ENCODE measurements at regions not wholly inside any gene's neighbourhood (a gene's known extent, or its start where the extent isn't known, plus 50 kb on each side); places are given as distances from the start of the nearest gene placed in this dataset.

GRCh38 chr3:64903006-64903405 is 215.2 kb upstream of the ADAMTS9 start:
- Histone ChIP-seq H3K27ac (no peak overlapping the region), H3K9me3 (ENCODE audit: low read depth) (no peaks in the 10 kb centered on the region), H3K4me1 (ENCODE audit: insufficient read depth) (peaks cover 23% of the 10 kb centered on the region), H3K79me2 (ENCODE audit: insufficient read depth) (no peaks in the 10 kb centered on the region), H3K4me3 (no peak overlapping the region), H3K9ac (no peak overlapping the region), H3K27me3 (replicated peaks; ENCODE audit: insufficient read depth) (no peaks in the 10 kb centered on the region), H2AFZ (no peak overlapping the region), H3K36me3 (ENCODE audit: low read depth) (no peaks in the 10 kb centered on the region), H4K20me1 (ENCODE audit: insufficient read depth) (no peaks in the 10 kb centered on the region), H3K4me2 (ENCODE audit: unreplicated experiment) (no peak overlapping the region), H3K9me2 (ENCODE audit: insufficient read depth) (no peaks in the 10 kb centered on the region), H3F3A (ENCODE audit: insufficient read depth) (peaks cover 4% of the 10 kb centered on the region; the same call in 1 of the 2 replicates)
- no peak for TF ChIP-seq EZH2phosphoT487 (IDR thresholded peaks at IDR 0.05; ENCODE audit: insufficient read depth, low read depth)
- TF ChIP-seq EZH2 (IDR thresholded peaks at IDR 0.05; ENCODE audit: insufficient read depth, poor library complexity, severe bottlenecking) = no peak
- DNase-seq = peak; percentile 11
- in situ Hi-C loops (cut with MboI) = no loop called here
- WGBS, 2 experiments (ENCODE audit: low coverage in 1 of 2, low lambda C conversion rate in 2 of 2, missing lambda C conversion rate in 2 of 2) = 2 to 4% methylated on average over 1 of the region's 1 CpG

- no peak for DNase-seq
- no peaks in the 10 kb centered on the region for H3K27me3 ChIP-seq (replicated peaks; ENCODE audit: insufficient read depth)
- H3K9ac ChIP-seq = no peak overlapping the region
- H3K4me3 ChIP-seq = no peak overlapping the region
- no peak overlapping the region for H2AFZ ChIP-seq
- WGBS, 2 experiments (ENCODE audit: low coverage in 1 of 2, low lambda C conversion rate in 2 of 2, missing lambda C conversion rate in 2 of 2) = 12 to 15% methylated on average over 3 of the region's 3 CpGs
- TF ChIP-seq EZH2 (IDR thresholded peaks at IDR 0.05; ENCODE audit: insufficient read depth, poor library complexity, severe bottlenecking) = no peak
- H3F3A ChIP-seq (ENCODE audit: insufficient read depth) = peaks cover 4% of the 10 kb centered on the region; the same call in 1 of the 2 replicates
- no peaks in the 10 kb centered on the region for H3K9me2 ChIP-seq (ENCODE audit: insufficient read depth)
- no peak overlapping the region for H3K27ac ChIP-seq
- peaks cover 23% of the 10 kb centered on the region for H3K4me1 ChIP-seq (ENCODE audit: insufficient read depth)
- in situ Hi-C loops (cut with MboI) = no loop called here
- H3K79me2 ChIP-seq (ENCODE audit: insufficient read depth) = no peaks in the 10 kb centered on the region
- H4K20me1 ChIP-seq (ENCODE audit: insufficient read depth) = no peaks in the 10 kb centered on the region
- H3K9me3 ChIP-seq (ENCODE audit: low read depth) = no peaks in the 10 kb centered on the region
- no peaks in the 10 kb centered on the region for H3K36me3 ChIP-seq (ENCODE audit: low read depth)
- no peak overlapping the region for H3K4me2 ChIP-seq (ENCODE audit: unreplicated experiment)
Observed at GRCh38 chr3:64901986-64902516, 214.3 kb upstream of the ADAMTS9 start.

- H3K27ac ChIP-seq = no peak overlapping the region
- peak; percentile 1 for DNase-seq
- H3K4me2 ChIP-seq (ENCODE audit: unreplicated experiment) = no peak overlapping the region
- WGBS, 2 experiments (ENCODE audit: low coverage in 1 of 2, low lambda C conversion rate in 2 of 2, missing lambda C conversion rate in 2 of 2) = 44 to 46% methylated on average over 1 of the region's 1 CpG
- in situ Hi-C loops (cut with MboI) = no loop called here
- H3K9ac ChIP-seq = no peak overlapping the region
- H3K4me3 ChIP-seq = no peak overlapping the region
- H3K79me2 ChIP-seq (ENCODE audit: insufficient read depth) = no peaks in the 10 kb centered on the region
- no peaks in the 10 kb centered on the region for H3K36me3 ChIP-seq (ENCODE audit: low read depth)
- H3K27me3 ChIP-seq (replicated peaks; ENCODE audit: insufficient read depth) = no peaks in the 10 kb centered on the region
- H3F3A ChIP-seq (ENCODE audit: insufficient read depth) = peaks cover 4% of the 10 kb centered on the region; the same call in 1 of the 2 replicates
- H3K9me3 ChIP-seq (ENCODE audit: low read depth) = no peaks in the 10 kb centered on the region
- H3K9me2 ChIP-seq (ENCODE audit: insufficient read depth) = no peaks in the 10 kb centered on the region
- H2AFZ ChIP-seq = no peak overlapping the region
- TF ChIP-seq EZH2 (IDR thresholded peaks at IDR 0.05; ENCODE audit: insufficient read depth, poor library complexity, severe bottlenecking) = no peak
- no peak for TF ChIP-seq EZH2phosphoT487 (IDR thresholded peaks at IDR 0.05; ENCODE audit: insufficient read depth, low read depth)
- peaks cover 23% of the 10 kb centered on the region for H3K4me1 ChIP-seq (ENCODE audit: insufficient read depth)
- no peaks in the 10 kb centered on the region for H4K20me1 ChIP-seq (ENCODE audit: insufficient read depth)
Observed at GRCh38 chr3:64901522-64901885, 213.7 kb upstream of the ADAMTS9 start.

GRCh38 chr3:64900617-64901521 is 213.1 kb upstream of the ADAMTS9 start:
- Histone ChIP-seq H4K20me1 (ENCODE audit: insufficient read depth) (no peaks in the 10 kb centered on the region), H3K9ac (no peak overlapping the region), H3K4me1 (ENCODE audit: insufficient read depth) (peaks cover 23% of the 10 kb centered on the region), H3K9me2 (ENCODE audit: insufficient read depth) (no peaks in the 10 kb centered on the region), H3K79me2 (ENCODE audit: insufficient read depth) (no peaks in the 10 kb centered on the region), H3F3A (ENCODE audit: insufficient read depth) (peaks cover 4% of the 10 kb centered on the region; the same call in 1 of the 2 replicates), H3K4me3 (no peak overlapping the region), H3K9me3 (ENCODE audit: low read depth) (no peaks in the 10 kb centered on the region), H3K27me3 (replicated peaks; ENCODE audit: insufficient read depth) (no peaks in the 10 kb centered on the region), H3K27ac (no peak overlapping the region), H3K4me2 (ENCODE audit: unreplicated experiment) (no peak overlapping the region), H2AFZ (no peak overlapping the region), H3K36me3 (ENCODE audit: low read depth) (no peaks in the 10 kb centered on the region)
- TF ChIP-seq EZH2phosphoT487 (IDR thresholded peaks at IDR 0.05; ENCODE audit: insufficient read depth, low read depth) = no peak
- TF ChIP-seq EZH2 (IDR thresholded peaks at IDR 0.05; ENCODE audit: insufficient read depth, poor library complexity, severe bottlenecking) = no peak
- in situ Hi-C loops (cut with MboI) = no loop called here
- 45 to 55% methylated on average over 5 of the region's 5 CpGs for WGBS, 2 experiments (ENCODE audit: low coverage in 1 of 2, low lambda C conversion rate in 2 of 2, missing lambda C conversion rate in 2 of 2)
- DNase-seq = peak; percentile 35
